ENCODE measurements at regions not wholly inside any gene's neighbourhood (a gene's known extent, or its start where the extent isn't known, plus 50 kb on each side); places are given as distances from the start of the nearest gene placed in this dataset.

GRCh38 chr1:98210064-98210463 lies 289.2 kb upstream of the DPYD start:
- no peak for DNase-seq (ENCODE audit: low read depth in 2 of 2)

GRCh38 chr1:98205291-98206017 lies 284.6 kb upstream of the DPYD start:
- DNase-seq (ENCODE audit: low read depth in 2 of 2) = no peak

DNA sequence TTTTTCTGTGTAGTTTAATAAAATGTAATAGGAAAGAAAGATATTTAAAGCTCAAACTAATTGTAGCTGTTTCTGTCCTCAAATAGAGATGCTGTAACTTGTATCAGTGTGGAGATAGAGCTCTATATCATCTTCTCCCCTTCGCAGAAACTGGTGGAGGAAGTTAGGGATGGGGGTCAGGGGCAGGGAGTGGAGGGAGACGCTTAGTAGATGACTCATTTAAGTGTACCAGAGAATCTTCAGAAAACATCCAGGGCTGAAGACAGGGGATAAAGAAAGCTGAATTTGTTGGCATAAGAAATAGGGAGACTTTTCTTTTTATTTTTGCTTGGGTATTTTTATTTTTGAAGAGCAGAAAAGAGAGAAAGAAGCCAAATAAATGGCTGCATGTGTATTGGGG lies 282.6 kb upstream of the DPYD start:
- no peak for DNase-seq (ENCODE audit: low read depth in 2 of 2)

GRCh38 chr1:98201666-98202081 lies 280.8 kb upstream of the DPYD start:
- DNase-seq (ENCODE audit: low read depth in 2 of 2) = no peak

GRCh38 chr1:98197356-98197755 lies 276.5 kb upstream of the DPYD start:
- DNase-seq (ENCODE audit: low read depth in 2 of 2) = no peak

- no peak for DNase-seq (ENCODE audit: low read depth in 2 of 2)
These were observed 275.2 kb upstream of the DPYD start for GRCh38 chr1:98196012-98196411.

- no peak for DNase-seq (ENCODE audit: low read depth in 2 of 2)
These were observed 267.9 kb upstream of the DPYD start for GRCh38 chr1:98188774-98189173.

GRCh38 chr1:98184856-98185255 lies 264.0 kb upstream of the DPYD start:
- DNase-seq (ENCODE audit: low read depth in 2 of 2) = no peak

- DNase-seq (ENCODE audit: low read depth in 2 of 2) = no peak
These were observed 260.4 kb upstream of the DPYD start for GRCh38 chr1:98181036-98181764.

GRCh38 chr1:98179151-98179773 lies 258.4 kb upstream of the DPYD start:
- no peak for DNase-seq (ENCODE audit: low read depth in 2 of 2)

DNA sequence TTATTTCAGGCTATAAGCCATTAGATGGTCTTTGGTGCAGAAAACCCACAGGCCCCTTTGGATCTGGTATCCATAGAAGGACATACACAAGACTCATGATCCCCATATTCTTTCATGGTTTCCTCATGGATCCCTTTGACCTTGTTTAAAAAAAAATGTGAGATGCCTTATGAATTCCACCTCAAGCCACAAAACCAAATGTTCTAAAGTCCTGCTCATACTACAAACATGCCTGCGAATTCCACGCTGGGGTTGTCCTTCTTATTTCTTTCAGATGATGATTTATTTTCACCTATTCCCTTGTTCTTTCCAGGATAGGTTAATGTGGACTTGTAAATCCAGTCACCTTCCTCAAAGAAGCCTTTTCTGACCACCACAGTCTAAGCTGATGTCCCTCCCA lies 256.9 kb upstream of the DPYD start:
- no peak for DNase-seq (ENCODE audit: low read depth in 2 of 2)

DNA sequence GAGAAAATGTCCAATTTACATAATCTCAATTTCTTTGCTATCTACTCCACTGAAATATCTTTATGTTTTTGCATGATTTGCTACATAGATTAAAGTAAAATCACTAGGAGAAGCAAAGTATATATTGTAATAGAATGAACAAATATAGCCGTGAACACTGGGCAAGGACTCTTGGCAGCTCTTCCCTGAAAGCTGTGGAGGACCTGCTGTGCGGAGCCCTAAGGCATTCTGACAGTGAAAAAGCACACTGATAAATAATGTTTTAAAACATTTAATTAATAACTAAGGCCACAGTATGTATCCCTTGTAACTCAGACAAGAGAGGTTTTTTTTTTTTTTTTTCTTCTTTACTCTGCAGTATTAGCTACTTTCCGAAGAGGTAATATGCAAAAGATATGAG lies 256.1 kb upstream of the DPYD start:
- no peak for DNase-seq (ENCODE audit: low read depth in 2 of 2)

- no peak for DNase-seq (ENCODE audit: low read depth in 2 of 2)
These were observed 255.6 kb upstream of the DPYD start for GRCh38 chr1:98176414-98176813.

GRCh38 chr1:98172578-98172977 lies 251.7 kb upstream of the DPYD start:
- no peak for DNase-seq (ENCODE audit: low read depth in 2 of 2)

- no peak for DNase-seq (ENCODE audit: low read depth in 2 of 2)
These were observed 251.2 kb upstream of the DPYD start for GRCh38 chr1:98172022-98172421.

GRCh38 chr1:98164509-98164908 lies 243.7 kb upstream of the DPYD start:
- no peak for DNase-seq (ENCODE audit: low read depth in 2 of 2)

- no peak for DNase-seq (ENCODE audit: low read depth in 2 of 2)
These were observed 236.9 kb upstream of the DPYD start for GRCh38 chr1:98157524-98158313.

DNA sequence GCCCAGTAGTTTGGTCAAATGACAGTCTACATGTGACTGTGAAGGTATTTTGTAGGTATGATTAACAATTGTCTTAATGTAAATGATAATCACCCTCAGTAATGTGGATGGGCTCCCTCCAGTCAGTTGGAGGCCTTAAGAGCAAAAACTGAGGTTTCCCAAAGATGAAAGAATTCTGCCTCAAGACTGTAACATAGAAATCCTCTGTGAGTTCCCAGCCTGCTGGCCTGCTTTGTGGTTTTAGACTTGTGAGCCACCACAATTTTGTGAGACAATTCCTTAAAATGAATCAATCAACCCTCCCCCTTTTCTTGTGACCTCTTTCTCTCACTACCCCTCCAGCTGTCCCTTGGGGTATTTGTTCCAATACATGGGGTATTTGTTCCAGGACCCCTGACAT lies 226.4 kb upstream of the DPYD start:
- no peak for DNase-seq (ENCODE audit: low read depth in 2 of 2)

DNA sequence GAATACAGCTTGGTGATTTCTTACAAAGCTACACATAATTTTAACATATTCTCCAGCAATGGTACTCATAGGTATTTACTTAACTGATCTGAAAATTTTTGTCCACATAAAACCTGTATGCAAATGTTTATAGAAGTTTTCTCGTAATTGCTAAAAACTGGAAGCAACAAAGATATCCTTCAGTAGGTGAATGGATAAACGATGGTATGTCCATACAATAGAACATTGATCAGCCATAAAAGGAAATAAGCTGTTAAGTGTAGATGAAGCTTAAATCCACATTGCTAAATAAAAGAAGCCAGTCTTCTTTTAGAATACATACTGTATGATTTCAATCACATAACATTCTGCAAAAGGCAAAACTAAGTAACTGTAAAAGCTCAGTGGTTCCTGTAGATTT lies 224.8 kb upstream of the DPYD start:
- DNase-seq (ENCODE audit: low read depth in 2 of 2) = no peak

- no peak for DNase-seq (ENCODE audit: low read depth in 2 of 2)
These were observed 222.6 kb upstream of the DPYD start for GRCh38 chr1:98143403-98143802.

DNA sequence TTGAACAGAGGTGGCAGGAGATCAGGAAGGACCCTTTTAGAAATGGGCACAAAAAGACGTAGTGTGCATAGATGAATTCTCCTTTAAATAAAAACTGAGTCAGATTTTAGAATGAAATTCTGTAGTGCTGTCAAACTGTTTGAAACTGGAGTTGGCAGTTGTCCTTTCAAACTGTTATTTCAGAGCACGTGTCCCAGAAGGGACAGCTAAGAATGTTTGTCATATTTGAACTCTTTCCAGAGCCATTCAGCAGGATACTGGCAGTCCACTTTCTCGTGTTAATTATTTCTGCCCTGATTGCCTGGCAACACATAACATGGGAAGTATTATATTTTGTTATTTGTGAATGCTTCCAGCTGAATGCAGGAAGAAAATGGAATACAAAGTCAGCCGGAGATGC lies 212.3 kb upstream of the DPYD start:
- no peak for DNase-seq (ENCODE audit: low read depth in 2 of 2)

- no peak for DNase-seq (ENCODE audit: low read depth in 2 of 2)
These were observed 209.6 kb upstream of the DPYD start for GRCh38 chr1:98130408-98130807.

Measured in stimulated activated CD8-positive, alpha-beta memory T cell treated with anti-CD3 and anti-CD28 coated beads, Interleukin-7, amount 100 ng/mL, for 1 hour (primary cell).